Loucy (cell line): ENCODE measurements at regions not wholly inside any gene's neighbourhood (a gene's known extent, or its start where the extent isn't known, plus 50 kb on each side); places are given as distances from the start of the nearest gene placed in this dataset.

Source experiments
- EZH2phosphoT487 ChIP-seq: fragments of 200-600 bp; IDR thresholded peaks from 2 replicates; pipeline ENCODE4 v1.6.1; 2018; ENCODE audit warnings: antibody characterized with exemption, mild to moderate bottlenecking, moderate library complexity, borderline replicate concordance
- TF ChIP-seq, protein P1 (sequence below): fragments of 200-600 bp; sonication (generic); conservative IDR thresholded peaks from 2 replicates; pipeline ENCODE4 v1.5.1; 2014; ENCODE audit warnings: mild to moderate bottlenecking, antibody characterized with exemption, low read length

GRCh38 chr5:113654828-113655227 is 141.3 kb downstream of the YTHDC2 start:
- TF ChIP-seq, protein P1, sequence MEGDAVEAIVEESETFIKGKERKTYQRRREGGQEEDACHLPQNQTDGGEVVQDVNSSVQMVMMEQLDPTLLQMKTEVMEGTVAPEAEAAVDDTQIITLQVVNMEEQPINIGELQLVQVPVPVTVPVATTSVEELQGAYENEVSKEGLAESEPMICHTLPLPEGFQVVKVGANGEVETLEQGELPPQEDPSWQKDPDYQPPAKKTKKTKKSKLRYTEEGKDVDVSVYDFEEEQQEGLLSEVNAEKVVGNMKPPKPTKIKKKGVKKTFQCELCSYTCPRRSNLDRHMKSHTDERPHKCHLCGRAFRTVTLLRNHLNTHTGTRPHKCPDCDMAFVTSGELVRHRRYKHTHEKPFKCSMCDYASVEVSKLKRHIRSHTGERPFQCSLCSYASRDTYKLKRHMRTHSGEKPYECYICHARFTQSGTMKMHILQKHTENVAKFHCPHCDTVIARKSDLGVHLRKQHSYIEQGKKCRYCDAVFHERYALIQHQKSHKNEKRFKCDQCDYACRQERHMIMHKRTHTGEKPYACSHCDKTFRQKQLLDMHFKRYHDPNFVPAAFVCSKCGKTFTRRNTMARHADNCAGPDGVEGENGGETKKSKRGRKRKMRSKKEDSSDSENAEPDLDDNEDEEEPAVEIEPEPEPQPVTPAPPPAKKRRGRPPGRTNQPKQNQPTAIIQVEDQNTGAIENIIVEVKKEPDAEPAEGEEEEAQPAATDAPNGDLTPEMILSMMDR, result no peak
- TF ChIP-seq EZH2phosphoT487, result no peak
